Panc1 (cell line): ENCODE measurements at regions not wholly inside any gene's neighbourhood (a gene's known extent, or its start where the extent isn't known, plus 50 kb on each side); places are given as distances from the start of the nearest gene placed in this dataset.

Source experiments
- ATAC-seq: fragments of 200-7000 bp; cut with Tn5 transposase; 2 replicates; pipeline ENCODE4 v1.9.1; 2020; ENCODE audit warnings: mild to moderate bottlenecking, moderate library complexity
- BruUV-seq: library from RNA; stranded (reverse); fragments of 400-500 nt; replicated peaks from 2 replicates; lab custom pipeline; 2021; lab: Mats Ljungman, UMichigan
- CTCF ChIA-PET: fragments of 300-600 bp; sonication (Branson Sonifier 250); formaldehyde crosslinking; loops from one replicate; lab custom pipeline; 2022; ENCODE audit warnings: antibody characterized with exemption; lab: Charles Lee
- POLR2A ChIA-PET: fragments of 300-600 bp; sonication (Branson Sonifier 250); formaldehyde crosslinking; loops from one replicate; lab custom pipeline; 2022; ENCODE audit warnings: antibody characterized with exemption; lab: Charles Lee
- DNase-seq: peaks from one replicate; pipeline ENCODE4 v3.0.0-alpha.2; 2010; ENCODE audit warnings: low read depth, low spot score
- H3K27ac ChIP-seq: 2 replicates; pipeline ENCODE4 v1.5.1; 2011; ENCODE audit warnings: mild to moderate bottlenecking, low read length, inconsistent platforms
- H3K27me3 ChIP-seq: fragments of 200-500 bp; sonication (Bioruptor generic); 2 replicates; pipeline ENCODE4 v1.6.0; 2014; ENCODE audit warnings: low read length, inconsistent platforms; ENCODE audit not compliant: control insufficient read depth, insufficient read depth
- H3K36me3 ChIP-seq: fragments of 200-500 bp; sonication (Bioruptor generic); 2 replicates; pipeline ENCODE4 v1.5.1; 2014; ENCODE audit warnings: inconsistent platforms, mild to moderate bottlenecking, low read length, moderate library complexity; ENCODE audit not compliant: control insufficient read depth, insufficient read depth
- H3K4me1 ChIP-seq: 2 replicates; pipeline ENCODE4 v1.5.1; 2011; ENCODE audit warnings: inconsistent platforms, mild to moderate bottlenecking, low read length, moderate library complexity; ENCODE audit not compliant: control insufficient read depth, insufficient read depth
- H3K4me3 ChIP-seq, 2 experiments: 2 replicates each; pipeline ENCODE4 v1.5.1; 2011 to 2012; ENCODE audit warnings: low read depth in 2 of 2, low read length in 2 of 2, mild to moderate bottlenecking in 2 of 2, inconsistent platforms in 1 of 2, moderate library complexity in 1 of 2
- H3K9me3 ChIP-seq: fragments of 200-500 bp; sonication (Bioruptor generic); 2 replicates; pipeline ENCODE4 v1.5.1; 2014; ENCODE audit warnings: low read depth, mild to moderate bottlenecking, inconsistent platforms, low read length, moderate library complexity; ENCODE audit not compliant: control insufficient read depth, insufficient read depth
- CTCF ChIP-seq: fragments of 450-650 bp; IDR thresholded peaks from 2 replicates; pipeline ENCODE4 v1.5.1; 2017; ENCODE audit warnings: mild to moderate bottlenecking
- POLR2AphosphoS5 ChIP-seq: IDR thresholded peaks from 2 replicates; pipeline ENCODE4 v1.6.1; 2012; ENCODE audit warnings: mild to moderate bottlenecking, low read depth, low read length, moderate library complexity
- REST ChIP-seq, 2 experiments: IDR thresholded peaks; 2 replicates each; pipeline ENCODE4 v1.6.1; 2011 to 2012; ENCODE audit warnings: low read depth in 2 of 2, control low read depth in 1 of 2, low read length in 1 of 2, mild to moderate bottlenecking in 1 of 2, moderate library complexity in 1 of 2; ENCODE audit not compliant: insufficient read depth in 1 of 2
- SIN3A ChIP-seq: IDR thresholded peaks from 2 replicates; pipeline ENCODE4 v1.6.1; 2012; ENCODE audit warnings: low read depth, mild to moderate bottlenecking, low read length, moderate library complexity, borderline replicate concordance; ENCODE audit not compliant: insufficient read depth
- TCF7L2 ChIP-seq: IDR thresholded peaks from 2 replicates; pipeline ENCODE4 v1.6.1; 2011; ENCODE audit warnings: mild to moderate bottlenecking, low read depth, low read length, inconsistent platforms
- in situ Hi-C: cut with HindIII; loops from 2 replicates; pipeline ENCODE4 v1.10.0; 2016; ENCODE audit warnings: low sequenced_read_pairs, low pct_unique_long_range_greater_than_20kb
- intact Hi-C: fragments of 100-400 bp; cut with micrococcal nuclease; formaldehyde crosslinking; loops from one replicate; pipeline ENCODE4 v1.10.0; 2022; ENCODE audit not compliant: unreplicated experiment

- no TSS peak for BruUV-seq
- in situ Hi-C loops, result no loop called here
These were observed 1003.2 kb upstream of the FAM98A start for GRCh38 chr2:34602262-34602661.

GRCh38 chr2:34601561-34601960 lies 1002.5 kb upstream of the FAM98A start:
- CTCF ChIA-PET, result no interaction called here
- no peak overlapping the region for H3K27ac ChIP-seq
- H3K4me3 ChIP-seq, result no peak overlapping the region
- no peaks in the 10 kb centered on the region for H3K4me1 ChIP-seq
- H3K36me3 ChIP-seq, result no peaks in the 10 kb centered on the region
- TF ChIP-seq CTCF, result no peak
- no peak for TF ChIP-seq REST (IDR thresholded peaks at IDR 0.05; ENCODE audit: insufficient read depth in 1 of 2, low read depth in 2 of 2, low read length in 1 of 2)
- TF ChIP-seq SIN3A, result no peak
- TF ChIP-seq TCF7L2, result no peak
- no peak for TF ChIP-seq POLR2AphosphoS5
- DNase-seq, result no peak
- intact Hi-C loops, result no loop called here
- BruUV-seq, result no TSS peak
- ATAC-seq, result no peak
- no peaks in the 10 kb centered on the region for H3K27me3 ChIP-seq
- in situ Hi-C loops, result no loop called here
- POLR2A ChIA-PET, result no interaction called here
- H3K9me3 ChIP-seq, result no peaks in the 10 kb centered on the region

More at GRCh38 chr2:34602262-34602661, 1003.2 kb upstream of the FAM98A start:
- Histone ChIP-seq H3K36me3 (no peaks in the 10 kb centered on the region), H3K27ac (no peak overlapping the region), H3K4me3 (no peak overlapping the region), H3K4me1 (no peaks in the 10 kb centered on the region), H3K27me3 (no peaks in the 10 kb centered on the region), H3K9me3 (no peaks in the 10 kb centered on the region)
- intact Hi-C loops, result no loop called here
- no peak for ATAC-seq
- no peak for TF ChIP-seq TCF7L2
- no peak for TF ChIP-seq REST (IDR thresholded peaks at IDR 0.05; ENCODE audit: insufficient read depth in 1 of 2, low read depth in 2 of 2, low read length in 1 of 2)
- TF ChIP-seq SIN3A, result no peak
- no peak for TF ChIP-seq CTCF
- no peak for TF ChIP-seq POLR2AphosphoS5
- DNase-seq, result no peak
- ChIA-PET POLR2A (no interaction called here), CTCF (no interaction called here)
